ENCODE measurements at regions not wholly inside any gene's neighbourhood (a gene's known extent, or its start where the extent isn't known, plus 50 kb on each side); places are given as distances from the start of the nearest gene placed in this dataset.

GRCh38 chr3:89570465-89570864 is 463.0 kb downstream of the EPHA3 start:
- no peak for TF ChIP-seq CTCF (IDR thresholded peaks at IDR 0.05)
- TF ChIP-seq ZNF512 (CRISPR knock-in tag; IDR thresholded peaks at IDR 0.05; ENCODE audit: borderline replicate concordance): no peak
- TF ChIP-seq ATF2 (CRISPR knock-in tag; IDR thresholded peaks at IDR 0.05; ENCODE audit: borderline replicate concordance, low read depth): no peak
- TF ChIP-seq ZBTB43 (CRISPR knock-in tag; IDR thresholded peaks at IDR 0.05): no peak
- TF ChIP-seq ZNF138 (CRISPR knock-in tag; conservative IDR thresholded peaks at IDR 0.05): no peak
- no peak for TF ChIP-seq ZNF416 (CRISPR knock-in tag; IDR thresholded peaks at IDR 0.05)
- TF ChIP-seq ZNF317 (CRISPR knock-in tag; IDR thresholded peaks at IDR 0.05; ENCODE audit: borderline replicate concordance, low read depth): no peak

All from WTC11 (cell line).